Bronchial epithelial cell (primary cell): ENCODE measurements at regions not wholly inside any gene's neighbourhood (a gene's known extent, or its start where the extent isn't known, plus 50 kb on each side); places are given as distances from the start of the nearest gene placed in this dataset.

ENCODE experiments used
- DNase-seq: peaks from one replicate; pipeline ENCODE4 v3.0.0-alpha.2; 2010; ENCODE audit warnings: low read depth
- FAIRE-seq: peaks from 2 replicates; lab custom pipeline; 2011; peaks lifted over from hg19 to GRCh38; lab: Jason Lieb, UNC
- H3K27me3 ChIP-seq: 2 replicates; pipeline ENCODE4 v1.5.1; 2011; ENCODE audit warnings: low read length; ENCODE audit not compliant: control insufficient read depth, insufficient read depth
- H3K36me3 ChIP-seq: 2 replicates; pipeline ENCODE4 v1.5.1; 2011; ENCODE audit warnings: low read length; ENCODE audit not compliant: control insufficient read depth, insufficient read depth
- H3K4me3 ChIP-seq: 2 replicates; pipeline ENCODE4 v1.5.1; 2011; ENCODE audit warnings: mild to moderate bottlenecking, low read depth, low read length, control low read depth
- CTCF ChIP-seq: IDR thresholded peaks from 2 replicates; pipeline ENCODE4 v1.5.1; 2011; ENCODE audit warnings: mild to moderate bottlenecking, moderate library complexity, low read length, control low read depth, inconsistent platforms; ENCODE audit not compliant: insufficient read depth, severe bottlenecking

DNA sequence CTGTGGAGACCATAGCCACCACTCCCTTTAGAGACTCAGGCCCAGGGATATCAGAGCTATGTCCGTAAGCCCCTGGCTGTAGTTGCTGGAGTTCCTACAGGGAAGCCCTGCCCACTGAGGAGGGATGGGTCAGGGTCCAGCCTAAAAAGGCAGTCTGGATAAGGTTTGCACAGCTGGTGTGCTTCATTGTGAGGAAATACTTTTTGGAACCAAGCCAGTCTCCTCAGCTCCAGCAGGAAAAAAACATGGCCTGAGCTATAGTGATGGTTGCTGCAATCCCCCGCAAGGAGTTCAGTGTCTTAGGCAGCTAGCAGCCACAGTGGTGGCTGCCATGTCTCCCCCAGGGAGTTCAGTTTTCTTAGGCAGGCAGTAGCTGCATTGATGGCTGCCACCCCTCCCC, 52.6 kb upstream of the CYP2C8 start:
- DNase-seq (no peak), FAIRE-seq (no peak)
- H3K36me3 ChIP-seq, result no peaks in the 10 kb centered on the region
- no peak overlapping the region for H3K4me3 ChIP-seq
- no peak for TF ChIP-seq CTCF
- H3K27me3 ChIP-seq, result no peaks in the 10 kb centered on the region
